ENCODE measurements at regions not wholly inside any gene's neighbourhood (a gene's known extent, or its start where the extent isn't known, plus 50 kb on each side); places are given as distances from the start of the nearest gene placed in this dataset.

GRCh38 chr4:75251547-75251946 lies 262.7 kb downstream of the RCHY1 start:
- H3K27ac ChIP-seq: no peak overlapping the region
- intact Hi-C loops (cut with DNase I): no loop called here
- H3K9me3 ChIP-seq: no peaks in the 10 kb centered on the region
- H3K27me3 ChIP-seq: no peaks in the 10 kb centered on the region
- WGBS, 2 donors: 74 to 84% methylated on average over 3 of the region's 3 CpGs
- H3K4me3 ChIP-seq: no peak overlapping the region
- DNase-seq: no peak
- no peaks in the 10 kb centered on the region for H3K36me3 ChIP-seq
- no peaks in the 10 kb centered on the region for H3K4me1 ChIP-seq
- TF ChIP-seq CTCF (IDR thresholded peaks at IDR 0.05): no peak
- TF ChIP-seq POLR2A (IDR thresholded peaks at IDR 0.05): no peak

GRCh38 chr4:75249739-75250138 lies 264.5 kb downstream of the RCHY1 start:
- 83 to 87% methylated on average over 2 of the region's 2 CpGs for WGBS, 2 donors
- Histone ChIP-seq H3K4me3 (no peak overlapping the region), H3K27ac (no peak overlapping the region), H3K4me1 (no peaks in the 10 kb centered on the region), H3K36me3 (no peaks in the 10 kb centered on the region), H3K9me3 (no peaks in the 10 kb centered on the region), H3K27me3 (no peaks in the 10 kb centered on the region)
- intact Hi-C loops (cut with DNase I): no loop called here
- no peak for TF ChIP-seq CTCF (IDR thresholded peaks at IDR 0.05)
- TF ChIP-seq POLR2A (IDR thresholded peaks at IDR 0.05): no peak
- DNase-seq: no peak

- Histone ChIP-seq H3K9me3 (no peaks in the 10 kb centered on the region), H3K4me3 (no peak overlapping the region), H3K27me3 (no peaks in the 10 kb centered on the region), H3K27ac (no peak overlapping the region), H3K36me3 (no peaks in the 10 kb centered on the region), H3K4me1 (no peaks in the 10 kb centered on the region)
- no peak for DNase-seq
- 23 to 88% methylated on average over 2 of the region's 2 CpGs for WGBS, 2 donors
- TF ChIP-seq POLR2A (IDR thresholded peaks at IDR 0.05): no peak
- no peak for TF ChIP-seq CTCF (IDR thresholded peaks at IDR 0.05)
- intact Hi-C loops (cut with DNase I): no loop called here
Measured at GRCh38 chr4:75248770-75249407, 265.3 kb downstream of the RCHY1 start.

- DNase-seq: no peak
- H3K4me1 ChIP-seq: no peaks in the 10 kb centered on the region
- no peaks in the 10 kb centered on the region for H3K9me3 ChIP-seq
- no peaks in the 10 kb centered on the region for H3K27me3 ChIP-seq
- no peaks in the 10 kb centered on the region for H3K36me3 ChIP-seq
- TF ChIP-seq CTCF (IDR thresholded peaks at IDR 0.05) (no peak), POLR2A (IDR thresholded peaks at IDR 0.05) (no peak)
- no peak overlapping the region for H3K27ac ChIP-seq
- intact Hi-C loops (cut with DNase I): no loop called here
- no peak overlapping the region for H3K4me3 ChIP-seq
- WGBS, 2 donors: 76 to 84% methylated on average over 6 of the region's 6 CpGs
Measured at GRCh38 chr4:75244325-75244724, 269.9 kb downstream of the RCHY1 start.

GRCh38 chr4:75243570-75243969 lies 270.6 kb downstream of the RCHY1 start:
- intact Hi-C loops (cut with DNase I): no loop called here
- Histone ChIP-seq H3K27me3 (no peaks in the 10 kb centered on the region), H3K36me3 (no peaks in the 10 kb centered on the region), H3K4me3 (no peak overlapping the region), H3K27ac (no peak overlapping the region), H3K9me3 (no peaks in the 10 kb centered on the region), H3K4me1 (no peaks in the 10 kb centered on the region)
- 37 to 69% methylated on average over 3 of the region's 3 CpGs for whole genome bisulfite sequencing, 2 donors
- TF ChIP-seq CTCF (IDR thresholded peaks at IDR 0.05) (no peak), POLR2A (IDR thresholded peaks at IDR 0.05) (no peak)
- DNase-seq: no peak

Data from esophagus squamous epithelium (tissue), 5 donors.